Dendritic cell treated with granulocyte-macrophage colony-stimulating factor and Interleukin-4, amounts not matched to agents 40 ng/mL and 50 ng/mL, for 4 days (primary cell): ENCODE measurements at regions not wholly inside any gene's neighbourhood (a gene's known extent, or its start where the extent isn't known, plus 50 kb on each side); places are given as distances from the start of the nearest gene placed in this dataset.

ENCODE experiments used
- H3K27ac Mint-ChIP-seq: one replicate; pipeline ENCODE4 v1.8.0; 2022; ENCODE audit warnings: mild to moderate bottlenecking, mixed read lengths
- H3K27me3 Mint-ChIP-seq: one replicate; pipeline ENCODE4 v1.8.0; 2022; ENCODE audit warnings: mild to moderate bottlenecking, mixed read lengths
- H3K36me3 Mint-ChIP-seq: one replicate; pipeline ENCODE4 v1.8.0; 2022; ENCODE audit warnings: low read depth, mixed read lengths
- H3K4me1 Mint-ChIP-seq: one replicate; pipeline ENCODE4 v1.8.0; 2022; ENCODE audit warnings: low read depth, mixed read lengths
- H3K4me3 Mint-ChIP-seq: one replicate; pipeline ENCODE4 v1.8.0; 2022; ENCODE audit warnings: mild to moderate bottlenecking, moderate library complexity, mixed read lengths
- H3K9me3 Mint-ChIP-seq: one replicate; pipeline ENCODE4 v1.8.0; 2022; ENCODE audit warnings: mixed read lengths
- intact Hi-C: fragments of 100-400 bp; cut with micrococcal nuclease; formaldehyde crosslinking; loops from one replicate; pipeline ENCODE4 v1.15.0; 2022

- H3K27ac Mint-ChIP-seq: no peak overlapping the region
- no peaks in the 10 kb centered on the region for H3K36me3 Mint-ChIP-seq
- H3K4me1 Mint-ChIP-seq: no peaks in the 10 kb centered on the region
- no peaks in the 10 kb centered on the region for H3K27me3 Mint-ChIP-seq
- intact Hi-C loops: no loop called here
- no peaks in the 10 kb centered on the region for H3K9me3 Mint-ChIP-seq
- no peak overlapping the region for H3K4me3 Mint-ChIP-seq
Measured at GRCh38 chr7:45343746-45344145, 186.2 kb downstream of the RAMP3 start.

- Mint-ChIP-seq H3K27me3 (no peaks in the 10 kb centered on the region), H3K36me3 (no peaks in the 10 kb centered on the region), H3K4me1 (no peaks in the 10 kb centered on the region), H3K9me3 (no peaks in the 10 kb centered on the region), H3K27ac (no peak overlapping the region), H3K4me3 (no peak overlapping the region)
- intact Hi-C loops: no loop called here
Measured at GRCh38 chr7:45347804-45348203, 190.2 kb downstream of the RAMP3 start.

- intact Hi-C loops: no loop called here
- Mint-ChIP-seq H3K27ac (no peak overlapping the region), H3K4me1 (no peaks in the 10 kb centered on the region), H3K27me3 (no peaks in the 10 kb centered on the region), H3K36me3 (no peaks in the 10 kb centered on the region), H3K4me3 (no peak overlapping the region), H3K9me3 (no peaks in the 10 kb centered on the region)
Measured at GRCh38 chr7:45349090-45349489, 191.5 kb downstream of the RAMP3 start.

- no peaks in the 10 kb centered on the region for H3K27me3 Mint-ChIP-seq
- H3K9me3 Mint-ChIP-seq: no peaks in the 10 kb centered on the region
- H3K4me3 Mint-ChIP-seq: no peak overlapping the region
- H3K36me3 Mint-ChIP-seq: no peaks in the 10 kb centered on the region
- H3K27ac Mint-ChIP-seq: no peak overlapping the region
- intact Hi-C loops: no loop called here
- no peaks in the 10 kb centered on the region for H3K4me1 Mint-ChIP-seq
Measured at GRCh38 chr7:45350896-45351295, 193.3 kb downstream of the RAMP3 start.

- Mint-ChIP-seq H3K4me1 (no peaks in the 10 kb centered on the region), H3K27me3 (peaks cover 1% of the 10 kb centered on the region), H3K36me3 (no peaks in the 10 kb centered on the region), H3K9me3 (peaks cover 6% of the 10 kb centered on the region), H3K27ac (no peak overlapping the region), H3K4me3 (no peak overlapping the region)
- intact Hi-C loops: no loop called here
Measured at GRCh38 chr7:45358287-45358686, 200.7 kb downstream of the RAMP3 start.

- no peak overlapping the region for H3K4me3 Mint-ChIP-seq
- no peaks in the 10 kb centered on the region for H3K36me3 Mint-ChIP-seq
- no peak overlapping the region for H3K27ac Mint-ChIP-seq
- H3K9me3 Mint-ChIP-seq: peaks cover 6% of the 10 kb centered on the region
- intact Hi-C loops: no loop called here
- no peaks in the 10 kb centered on the region for H3K4me1 Mint-ChIP-seq
- peaks cover 1% of the 10 kb centered on the region for H3K27me3 Mint-ChIP-seq
Measured at GRCh38 chr7:45359250-45359649, 201.7 kb downstream of the RAMP3 start.

- H3K4me3 Mint-ChIP-seq: no peak overlapping the region
- intact Hi-C loops: no loop called here
- no peaks in the 10 kb centered on the region for H3K36me3 Mint-ChIP-seq
- H3K9me3 Mint-ChIP-seq: peaks cover 6% of the 10 kb centered on the region
- no peaks in the 10 kb centered on the region for H3K4me1 Mint-ChIP-seq
- peaks cover 1% of the 10 kb centered on the region for H3K27me3 Mint-ChIP-seq
- no peak overlapping the region for H3K27ac Mint-ChIP-seq
Measured at GRCh38 chr7:45359776-45360175, 202.2 kb downstream of the RAMP3 start.

GRCh38 chr7:45363669-45364068, 206.1 kb downstream of the RAMP3 start:
- intact Hi-C loops: no loop called here
- Mint-ChIP-seq H3K27ac (no peak overlapping the region), H3K9me3 (peaks cover 6% of the 10 kb centered on the region), H3K4me1 (no peaks in the 10 kb centered on the region), H3K4me3 (no peak overlapping the region), H3K36me3 (no peaks in the 10 kb centered on the region), H3K27me3 (no peaks in the 10 kb centered on the region)

- no peak overlapping the region for H3K4me3 Mint-ChIP-seq
- H3K36me3 Mint-ChIP-seq: no peaks in the 10 kb centered on the region
- intact Hi-C loops: no loop called here
Measured at GRCh38 chr7:45365341-45365740, 207.8 kb downstream of the RAMP3 start.

GRCh38 chr7:45366475-45366874, 207.7 kb upstream of the ADCY1 start:
- no peak overlapping the region for H3K4me3 Mint-ChIP-seq
- no peak overlapping the region for H3K27ac Mint-ChIP-seq
- H3K36me3 Mint-ChIP-seq: no peaks in the 10 kb centered on the region
- no peaks in the 10 kb centered on the region for H3K4me1 Mint-ChIP-seq
- intact Hi-C loops: no loop called here
- H3K27me3 Mint-ChIP-seq: no peaks in the 10 kb centered on the region
- H3K9me3 Mint-ChIP-seq: no peaks in the 10 kb centered on the region

More at GRCh38 chr7:45365341-45365740, 207.8 kb downstream of the RAMP3 start:
- no peaks in the 10 kb centered on the region for H3K27me3 Mint-ChIP-seq
- H3K4me1 Mint-ChIP-seq: no peaks in the 10 kb centered on the region
- no peak overlapping the region for H3K27ac Mint-ChIP-seq
- no peaks in the 10 kb centered on the region for H3K9me3 Mint-ChIP-seq

GRCh38 chr7:45367026-45367425, 207.1 kb upstream of the ADCY1 start:
- intact Hi-C loops: no loop called here
- no peaks in the 10 kb centered on the region for H3K9me3 Mint-ChIP-seq
- no peak overlapping the region for H3K4me3 Mint-ChIP-seq
- H3K27me3 Mint-ChIP-seq: peaks cover 2% of the 10 kb centered on the region
- H3K4me1 Mint-ChIP-seq: no peaks in the 10 kb centered on the region
- H3K27ac Mint-ChIP-seq: no peak overlapping the region
- no peaks in the 10 kb centered on the region for H3K36me3 Mint-ChIP-seq

GRCh38 chr7:45368129-45368807, 205.9 kb upstream of the ADCY1 start:
- Mint-ChIP-seq H3K4me3 (no peak overlapping the region), H3K27me3 (peaks cover 2% of the 10 kb centered on the region), H3K36me3 (no peaks in the 10 kb centered on the region), H3K9me3 (no peaks in the 10 kb centered on the region), H3K4me1 (no peaks in the 10 kb centered on the region), H3K27ac (no peak overlapping the region)
- intact Hi-C loops: no loop called here

GRCh38 chr7:45384499-45384898, 189.7 kb upstream of the ADCY1 start:
- Mint-ChIP-seq H3K36me3 (no peaks in the 10 kb centered on the region), H3K4me3 (no peak overlapping the region), H3K4me1 (no peaks in the 10 kb centered on the region), H3K27ac (no peak overlapping the region), H3K9me3 (peaks cover 8% of the 10 kb centered on the region), H3K27me3 (no peaks in the 10 kb centered on the region)
- intact Hi-C loops: no loop called here

GRCh38 chr7:45387837-45388236, 186.3 kb upstream of the ADCY1 start:
- no peak overlapping the region for H3K27ac Mint-ChIP-seq
- H3K9me3 Mint-ChIP-seq: peaks cover 8% of the 10 kb centered on the region
- no peaks in the 10 kb centered on the region for H3K4me1 Mint-ChIP-seq
- intact Hi-C loops: no loop called here
- no peaks in the 10 kb centered on the region for H3K36me3 Mint-ChIP-seq
- no peaks in the 10 kb centered on the region for H3K27me3 Mint-ChIP-seq
- no peak overlapping the region for H3K4me3 Mint-ChIP-seq
